H9 (cell line): ENCODE measurements at regions not wholly inside any gene's neighbourhood (a gene's known extent, or its start where the extent isn't known, plus 50 kb on each side); places are given as distances from the start of the nearest gene placed in this dataset.

Experiments used
- DNase-seq: peaks from one replicate; pipeline ENCODE4 v3.0.0-alpha.2; 2017
- H2AFZ ChIP-seq: one replicate; pipeline ENCODE4 v1.6.1; 2013; ENCODE audit warnings: mild to moderate bottlenecking, low read length, control low read depth, moderate library complexity
- H2AK5ac ChIP-seq: 2 replicates; pipeline ENCODE4 v1.6.1; 2013; ENCODE audit warnings: low read length, control low read depth, mixed read lengths; ENCODE audit not compliant: insufficient read length
- H2BK120ac ChIP-seq: one replicate; pipeline ENCODE4 v1.6.1; 2013; ENCODE audit warnings: low read depth, mild to moderate bottlenecking, low read length, control low read depth, inconsistent platforms; ENCODE audit not compliant: poor library complexity, severe bottlenecking
- H2BK12ac ChIP-seq: 2 replicates; pipeline ENCODE4 v1.6.1; 2013; ENCODE audit warnings: low read length, control low read depth, mixed read lengths, low read depth; ENCODE audit not compliant: insufficient read length
- H2BK15ac ChIP-seq: 2 replicates; pipeline ENCODE4 v1.6.1; 2013; ENCODE audit warnings: low read depth, low read length, control low read depth
- H2BK20ac ChIP-seq: one replicate; pipeline ENCODE4 v1.6.1; 2013; ENCODE audit warnings: low read depth, mild to moderate bottlenecking, low read length, control low read depth, inconsistent platforms; ENCODE audit not compliant: poor library complexity, severe bottlenecking
- H2BK5ac ChIP-seq: 2 replicates; pipeline ENCODE4 v1.6.1; 2013; ENCODE audit warnings: low read length, control low read depth, mixed read lengths; ENCODE audit not compliant: insufficient read length
- H3K14ac ChIP-seq: 2 replicates; pipeline ENCODE4 v1.6.1; 2013; ENCODE audit warnings: low read length, control low read depth; ENCODE audit not compliant: insufficient read depth
- H3K18ac ChIP-seq: 2 replicates; pipeline ENCODE4 v1.6.1; 2013; ENCODE audit warnings: low read depth, mild to moderate bottlenecking, mixed read lengths, low read length, control low read depth; ENCODE audit not compliant: insufficient read length
- H3K23ac ChIP-seq: 2 replicates; pipeline ENCODE4 v1.6.1; 2013; ENCODE audit warnings: low read length, control low read depth, mixed read lengths, low read depth; ENCODE audit not compliant: insufficient read length
- H3K23me2 ChIP-seq: 2 replicates; pipeline ENCODE4 v1.6.1; 2013; ENCODE audit warnings: low read depth, mild to moderate bottlenecking, mixed read lengths, low read length, control low read depth; ENCODE audit not compliant: insufficient read length, poor library complexity, severe bottlenecking
- H3K27ac ChIP-seq: 2 replicates; pipeline ENCODE4 v1.5.1; 2013; ENCODE audit warnings: low read length, control low read depth, mixed read lengths, low read depth; ENCODE audit not compliant: insufficient read length
- H3K27me3 ChIP-seq: 2 replicates; pipeline ENCODE4 v1.6.1; 2013; ENCODE audit warnings: low read length, control low read depth, inconsistent platforms; ENCODE audit not compliant: insufficient read depth
- H3K4ac ChIP-seq: 2 replicates; pipeline ENCODE4 v1.6.1; 2013; ENCODE audit warnings: low read depth, mild to moderate bottlenecking, control low read depth, inconsistent platforms, low read length, moderate library complexity
- H3K4me1 ChIP-seq: 2 replicates; pipeline ENCODE4 v1.6.1; 2013; ENCODE audit warnings: low read length, control low read depth, inconsistent platforms; ENCODE audit not compliant: insufficient read depth
- H3K4me2 ChIP-seq: 2 replicates; pipeline ENCODE4 v1.6.1; 2013; ENCODE audit warnings: low read length, control low read depth, mixed read lengths; ENCODE audit not compliant: insufficient read length, insufficient read depth
- H3K56ac ChIP-seq: 2 replicates; pipeline ENCODE4 v1.6.1; 2013; ENCODE audit warnings: low read depth, mild to moderate bottlenecking, mixed read lengths, low read length, control low read depth; ENCODE audit not compliant: insufficient read length
- H3K79me1 ChIP-seq: 2 replicates; pipeline ENCODE4 v1.6.1; 2013; ENCODE audit warnings: low read depth, mild to moderate bottlenecking, moderate library complexity, low read length, control low read depth, inconsistent platforms; ENCODE audit not compliant: insufficient read depth, poor library complexity, severe bottlenecking
- H3K79me2 ChIP-seq: 2 replicates; pipeline ENCODE4 v1.6.1; 2013; ENCODE audit warnings: low read length, control low read depth, inconsistent platforms; ENCODE audit not compliant: insufficient read depth
- H3K9ac ChIP-seq: 2 replicates; pipeline ENCODE4 v1.6.1; 2013; ENCODE audit warnings: low read length, control low read depth, mixed read lengths; ENCODE audit not compliant: insufficient read length; ENCODE audit errors: extremely low read depth
- H3K9me3 ChIP-seq: one replicate; pipeline ENCODE4 v1.6.1; 2013; ENCODE audit warnings: low read depth, low read length, inconsistent platforms; ENCODE audit not compliant: control insufficient read depth
- H3T11ph ChIP-seq: one replicate; pipeline ENCODE4 v1.6.1; 2013; ENCODE audit warnings: mild to moderate bottlenecking, low read length, control low read depth, inconsistent platforms
- H4K20me1 ChIP-seq: one replicate; pipeline ENCODE4 v1.6.1; 2013; ENCODE audit not compliant: control insufficient read depth, insufficient read length, insufficient read depth
- H4K5ac ChIP-seq: 2 replicates; pipeline ENCODE4 v1.6.1; 2013; ENCODE audit warnings: low read depth, mild to moderate bottlenecking, mixed read lengths, low read length, control low read depth; ENCODE audit not compliant: insufficient read length
- H4K8ac ChIP-seq: replicated peaks from 2 replicates; pipeline ENCODE4 v1.6.1; 2013; ENCODE audit warnings: low read length, control low read depth, mixed read lengths, low read depth; ENCODE audit not compliant: insufficient read length
- H4K91ac ChIP-seq: 2 replicates; pipeline ENCODE4 v1.6.1; 2013; ENCODE audit warnings: low read depth, mild to moderate bottlenecking, moderate library complexity, mixed read lengths, low read length, control low read depth; ENCODE audit not compliant: insufficient read length
- H3K27ac Mint-ChIP-seq, 3 experiments: 2 replicates in 2 of 3; 3 replicates in 1 of 3; pipeline ENCODE4 v1.8.0; 2020 to 2021; ENCODE audit warnings: mixed read lengths in 3 of 3, mild to moderate bottlenecking in 1 of 3, moderate library complexity in 1 of 3
- H3K27me3 Mint-ChIP-seq: 2 replicates; pipeline ENCODE4 v1.8.0; 2021; ENCODE audit warnings: low read depth, mild to moderate bottlenecking, moderate library complexity, mixed read lengths
- H3K36me3 Mint-ChIP-seq, 3 experiments: 2 replicates in 2 of 3; 3 replicates in 1 of 3; pipeline ENCODE4 v1.8.0; 2020 to 2021; ENCODE audit warnings: low read depth in 3 of 3, mixed read lengths in 3 of 3; ENCODE audit not compliant: insufficient read depth in 1 of 3
- H3K4me1 Mint-ChIP-seq, 2 experiments: 2 replicates each; pipeline ENCODE4 v1.8.0; 2020; ENCODE audit warnings: mixed read lengths in 2 of 2
- H3K4me3 Mint-ChIP-seq, 2 experiments: 2 replicates in 1 of 2; 3 replicates in 1 of 2; pipeline ENCODE4 v1.8.0; 2020 to 2021; ENCODE audit warnings: mild to moderate bottlenecking in 2 of 2, mixed read lengths in 2 of 2, moderate library complexity in 1 of 2
- H3K9me3 Mint-ChIP-seq, 2 experiments: 2 replicates in 1 of 2; 3 replicates in 1 of 2; pipeline ENCODE4 v1.8.0; 2020; ENCODE audit warnings: mild to moderate bottlenecking in 2 of 2, mixed read lengths in 2 of 2, moderate library complexity in 1 of 2
- CTCF ChIP-seq: fragments of 200-600 bp; sonication (generic); conservative IDR thresholded peaks from 3 replicates; pipeline ENCODE4 v1.8.0; 2021; ENCODE audit warnings: antibody characterized with exemption, mild to moderate bottlenecking
- WGBS: extraction: QIAGEN DNeasy Blood & Tissue Kit; methylation state at CpG from one replicate; pipeline ENCODE4 v1.1.7; 2013; ENCODE audit warnings: missing lambda C conversion rate, low lambda C conversion rate, mixed read lengths; ENCODE audit not compliant: insufficient read length; ENCODE audit errors: extremely low coverage; 5-methylcytosine and 5-hydroxymethylcytosine counted together

- Histone ChIP-seq H3K27ac (no peak overlapping the region), H3K79me1 (no peaks in the 10 kb centered on the region), H4K8ac (no peak overlapping the region), H3K79me2 (no peaks in the 10 kb centered on the region), H3K23me2 (no peaks in the 10 kb centered on the region), H3K9ac (no peak overlapping the region), H4K91ac (no peak overlapping the region), H3K4me2 (no peak overlapping the region), H3K4ac (no peak overlapping the region), H4K20me1 (no peaks in the 10 kb centered on the region), H3K23ac (no peak overlapping the region), H4K5ac (no peak overlapping the region), H2AFZ (no peak overlapping the region), H3K9me3 (no peaks in the 10 kb centered on the region), H2AK5ac (no peak overlapping the region), H3K18ac (no peak overlapping the region), H2BK15ac (no peak overlapping the region), H3K4me1 (peaks cover 6% of the 10 kb centered on the region; the same call in 1 of the 2 replicates), H2BK12ac (no peak overlapping the region), H2BK120ac (no peak overlapping the region), H3T11ph (no peak overlapping the region), H3K56ac (no peak overlapping the region), H2BK5ac (no peak overlapping the region), H3K27me3 (no peaks in the 10 kb centered on the region), H3K14ac (no peak overlapping the region), H2BK20ac (no peak overlapping the region)
- Mint-ChIP-seq H3K4me1 (peaks cover 22 to 27% of the 10 kb centered on the region in 2 experiments), H3K9me3 (no peaks in the 10 kb centered on the region), H3K27me3 (peaks cover 5% of the 10 kb centered on the region), H3K27ac (no peak overlapping the region), H3K36me3 (no peaks in the 10 kb centered on the region), H3K4me3 (no peak overlapping the region)
- WGBS = no CpG with 5 or more reads among the region's 3 CpGs
- TF ChIP-seq CTCF = no peak
- DNase-seq = no peak
Observed at GRCh38 chr20:60662307-60662706, 589.8 kb upstream of the CDH4 start.
